GM13976 (cell line): ENCODE measurements at regions not wholly inside any gene's neighbourhood (a gene's known extent, or its start where the extent isn't known, plus 50 kb on each side); places are given as distances from the start of the nearest gene placed in this dataset.
"Not testable (repeated sequence)": the region's sequence is repeated elsewhere in the genome, so short reads cannot be mapped to it uniquely, and the experiment has no call there.

ENCODE experiments used
- DNase-seq: peaks from one replicate; pipeline ENCODE4 v3.0.0; 2012; ENCODE audit warnings: low spot score
- CTCF ChIP-seq: IDR thresholded peaks from 2 replicates; pipeline ENCODE4 v1.5.1; 2012; ENCODE audit warnings: borderline replicate concordance, mild to moderate bottlenecking; ENCODE audit not compliant: insufficient read depth; ENCODE audit errors: extremely low read depth, missing control alignments, control extremely low read depth
- in situ Hi-C: fragments of 300-500 bp; cut with MboI; formaldehyde crosslinking; loops from one replicate; pipeline ENCODE4 v1.12.0; 2022; ENCODE audit warnings: low sequenced_read_pairs, mixed read lengths, inconsistent platforms; ENCODE audit not compliant: unreplicated experiment

GRCh38 chr12:46693518-46693917 is 132.3 kb downstream of the SLC38A4 start:
- in situ Hi-C loops: no loop called here
- TF ChIP-seq CTCF: no peak
- DNase-seq: no peak

GRCh38 chr12:46693034-46693433 is 132.8 kb downstream of the SLC38A4 start:
- DNase-seq: no peak
- in situ Hi-C loops: no loop called here
- TF ChIP-seq CTCF: no peak

GRCh38 chr12:46692606-46693005 is 133.2 kb downstream of the SLC38A4 start:
- no peak for DNase-seq
- in situ Hi-C loops: no loop called here
- no peak for TF ChIP-seq CTCF

GRCh38 chr12:46686267-46686942 is 139.4 kb downstream of the SLC38A4 start:
- no peak for TF ChIP-seq CTCF
- in situ Hi-C loops: no loop called here
- DNase-seq: no peak

- DNase-seq, in situ Hi-C loops: not testable (repeated sequence)
These were observed 141.6 kb downstream of the SLC38A4 start for GRCh38 chr12:46684243-46684642.

- in situ Hi-C loops: no loop called here
- TF ChIP-seq CTCF: no peak
- no peak for DNase-seq
These were observed 143.6 kb downstream of the SLC38A4 start for GRCh38 chr12:46682148-46682547.

- no peak for DNase-seq
- no peak for TF ChIP-seq CTCF
- in situ Hi-C loops: no loop called here
These were observed 145.3 kb downstream of the SLC38A4 start for GRCh38 chr12:46680506-46680905.
